ENCODE measurements at regions not wholly inside any gene's neighbourhood (a gene's known extent, or its start where the extent isn't known, plus 50 kb on each side); places are given as distances from the start of the nearest gene placed in this dataset.

- Histone ChIP-seq H3K9me3 (no peaks in the 10 kb centered on the region), H3K4me3 (ENCODE audit: low read depth in 1 of 2, low read length in 1 of 2) (no peak overlapping the region)
These were observed 310.9 kb upstream of the ZNF32 start for GRCh38 chr10:43959364-43960134.

GRCh38 chr10:43958964-43959363 lies 310.3 kb upstream of the ZNF32 start:
- TF ChIP-seq CTCF (IDR thresholded peaks at IDR 0.05) = no peak
- Histone ChIP-seq H3K36me3 (no peaks in the 10 kb centered on the region), H3K27me3 (peaks cover 70% of the 10 kb centered on the region), H3K9me3 (no peaks in the 10 kb centered on the region), H3K27ac (no peak overlapping the region), H3K4me3 (ENCODE audit: low read depth in 1 of 2, low read length in 1 of 2) (no peak overlapping the region), H3K4me1 (ENCODE audit: control insufficient read depth in 1 of 2, insufficient read depth in 1 of 2, low read depth in 1 of 2, low read length in 1 of 2) (no peaks in the 10 kb centered on the region)

More at GRCh38 chr10:43959364-43960134, 310.9 kb upstream of the ZNF32 start:
- TF ChIP-seq CTCF (IDR thresholded peaks at IDR 0.05) = no peak
- Histone ChIP-seq H3K36me3 (no peaks in the 10 kb centered on the region), H3K4me1 (ENCODE audit: control insufficient read depth in 1 of 2, insufficient read depth in 1 of 2, low read depth in 1 of 2, low read length in 1 of 2) (peaks cover 0 to under 1% of the 10 kb centered on the region in 2 experiments), H3K27ac (no peak overlapping the region), H3K27me3 (peaks cover 73% of the 10 kb centered on the region)

GRCh38 chr10:43958071-43958432 lies 309.4 kb upstream of the ZNF32 start:
- Histone ChIP-seq H3K4me3 (ENCODE audit: low read depth in 1 of 2, low read length in 1 of 2) (no peak overlapping the region), H3K4me1 (ENCODE audit: control insufficient read depth in 1 of 2, insufficient read depth in 1 of 2, low read depth in 1 of 2, low read length in 1 of 2) (no peaks in the 10 kb centered on the region), H3K36me3 (no peaks in the 10 kb centered on the region), H3K27ac (no peak overlapping the region), H3K9me3 (no peaks in the 10 kb centered on the region), H3K27me3 (peaks cover 70% of the 10 kb centered on the region)
- TF ChIP-seq CTCF (IDR thresholded peaks at IDR 0.05) = no peak

GRCh38 chr10:43957267-43958070 lies 308.8 kb upstream of the ZNF32 start:
- peaks cover 67% of the 10 kb centered on the region for H3K27me3 ChIP-seq
- H3K36me3 ChIP-seq = no peaks in the 10 kb centered on the region
- no peaks in the 10 kb centered on the region for H3K4me1 ChIP-seq (ENCODE audit: control insufficient read depth in 1 of 2, insufficient read depth in 1 of 2, low read depth in 1 of 2, low read length in 1 of 2)
- H3K9me3 ChIP-seq = no peaks in the 10 kb centered on the region
- H3K4me3 ChIP-seq (ENCODE audit: low read depth in 1 of 2, low read length in 1 of 2) = no peak overlapping the region
- H3K27ac ChIP-seq = no peak overlapping the region
- no peak for TF ChIP-seq CTCF (IDR thresholded peaks at IDR 0.05)

GRCh38 chr10:43955978-43956377 lies 307.3 kb upstream of the ZNF32 start:
- no peak overlapping the region for H3K4me3 ChIP-seq (ENCODE audit: low read depth in 1 of 2, low read length in 1 of 2)
- H3K27me3 ChIP-seq = peaks cover 53% of the 10 kb centered on the region
- H3K36me3 ChIP-seq = no peaks in the 10 kb centered on the region
- H3K27ac ChIP-seq = no peak overlapping the region
- TF ChIP-seq CTCF (IDR thresholded peaks at IDR 0.05) = no peak
- H3K9me3 ChIP-seq = no peaks in the 10 kb centered on the region
- no peaks in the 10 kb centered on the region for H3K4me1 ChIP-seq (ENCODE audit: control insufficient read depth in 1 of 2, insufficient read depth in 1 of 2, low read depth in 1 of 2, low read length in 1 of 2)
